Effector memory CD4-positive, alpha-beta T cell (primary cell): ENCODE measurements at regions not wholly inside any gene's neighbourhood (a gene's known extent, or its start where the extent isn't known, plus 50 kb on each side); places are given as distances from the start of the nearest gene placed in this dataset.
"Not testable (repeated sequence)": the region's sequence is repeated elsewhere in the genome, so short reads cannot be mapped to it uniquely, and the experiment has no call there.

ENCODE experiments used
- DNase-seq, 3 donors: peaks; one replicate each; pipeline ENCODE4 v3.0.0-alpha.2; 2020
- H3K27ac ChIP-seq: 2 replicates; pipeline ENCODE4 v1.7.0; 2013; ENCODE audit warnings: mild to moderate bottlenecking, low read length, moderate library complexity; ENCODE audit not compliant: insufficient read depth, poor library complexity, severe bottlenecking
- H3K27me3 ChIP-seq: replicated peaks from 2 replicates; pipeline ENCODE4 v1.7.0; 2013; ENCODE audit warnings: mild to moderate bottlenecking, low read length; ENCODE audit not compliant: insufficient read depth, control insufficient read depth, poor library complexity, severe bottlenecking
- H3K36me3 ChIP-seq: 2 replicates; pipeline ENCODE4 v1.7.0; 2013; ENCODE audit warnings: mild to moderate bottlenecking, low read length, moderate library complexity; ENCODE audit not compliant: control insufficient read depth, insufficient read depth
- H3K4me1 ChIP-seq: 2 replicates; pipeline ENCODE4 v1.7.0; 2013; ENCODE audit warnings: low read length, mild to moderate bottlenecking; ENCODE audit not compliant: control insufficient read depth, insufficient read depth, poor library complexity, severe bottlenecking
- H3K4me3 ChIP-seq: 2 replicates; pipeline ENCODE4 v1.7.0; 2013; ENCODE audit warnings: low read length, low read depth, mild to moderate bottlenecking; ENCODE audit not compliant: insufficient read depth, poor library complexity, severe bottlenecking
- H3K9me3 ChIP-seq: 2 replicates; pipeline ENCODE4 v1.7.0; 2013; ENCODE audit warnings: mild to moderate bottlenecking, low read length, moderate library complexity; ENCODE audit not compliant: control insufficient read depth

DNA sequence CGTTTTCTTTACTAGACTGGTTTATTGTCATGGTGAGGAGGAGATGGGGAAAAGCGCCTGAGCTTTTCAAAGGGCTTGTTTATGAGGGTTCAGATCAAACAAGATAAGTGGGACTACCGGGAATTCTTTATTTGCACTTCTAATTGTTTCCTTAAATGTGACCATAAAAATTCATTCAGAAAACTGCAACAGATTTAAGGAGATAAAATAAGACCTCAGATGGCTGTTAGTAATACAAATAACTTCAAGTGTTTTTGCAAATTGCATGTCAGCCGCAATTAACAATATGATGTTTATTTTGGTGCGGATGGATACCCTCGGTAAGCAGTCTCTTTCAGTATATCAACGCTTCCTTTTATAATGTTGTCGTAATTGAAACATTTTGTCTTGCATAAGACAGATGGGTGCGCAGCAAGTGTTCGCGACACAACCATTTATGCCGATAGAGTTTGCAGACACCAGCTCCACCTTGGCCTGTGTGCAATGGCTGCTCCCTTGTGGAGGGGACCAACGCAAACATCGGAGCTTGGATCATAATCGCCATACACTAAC lies 151.0 kb downstream of the C4orf33 start:
- Histone ChIP-seq H3K27me3 (no peaks in the 10 kb centered on the region), H3K9me3 (no peaks in the 10 kb centered on the region), H3K4me3 (no peak overlapping the region), H3K27ac (no peak overlapping the region), H3K36me3 (no peaks in the 10 kb centered on the region), H3K4me1 (no peaks in the 10 kb centered on the region)
- no peak for DNase-seq

DNA sequence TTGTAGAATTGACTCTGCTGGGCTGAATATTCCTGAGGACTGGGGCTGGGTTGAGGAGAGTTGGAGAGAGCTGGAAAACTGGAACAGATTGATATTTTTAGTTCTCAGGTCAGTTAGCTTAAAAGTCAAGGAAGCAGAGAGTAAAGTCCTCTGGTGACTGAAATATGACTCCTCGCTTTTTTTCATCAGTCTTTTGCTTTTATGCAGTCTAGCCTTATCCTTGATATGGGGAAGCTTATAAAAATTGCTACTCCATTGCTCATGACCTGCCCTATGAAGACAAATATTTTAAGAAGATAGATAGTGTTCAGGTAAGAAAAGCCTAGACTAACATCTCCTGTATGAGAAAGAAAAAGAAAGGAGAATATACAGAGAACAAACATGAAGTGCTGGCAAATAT lies 152.7 kb downstream of the C4orf33 start:
- no peak overlapping the region for H3K27ac ChIP-seq
- no peaks in the 10 kb centered on the region for H3K27me3 ChIP-seq
- no peaks in the 10 kb centered on the region for H3K36me3 ChIP-seq
- no peak overlapping the region for H3K4me3 ChIP-seq
- H3K9me3 ChIP-seq, result no peaks in the 10 kb centered on the region
- no peaks in the 10 kb centered on the region for H3K4me1 ChIP-seq
- DNase-seq, result no peak

DNA sequence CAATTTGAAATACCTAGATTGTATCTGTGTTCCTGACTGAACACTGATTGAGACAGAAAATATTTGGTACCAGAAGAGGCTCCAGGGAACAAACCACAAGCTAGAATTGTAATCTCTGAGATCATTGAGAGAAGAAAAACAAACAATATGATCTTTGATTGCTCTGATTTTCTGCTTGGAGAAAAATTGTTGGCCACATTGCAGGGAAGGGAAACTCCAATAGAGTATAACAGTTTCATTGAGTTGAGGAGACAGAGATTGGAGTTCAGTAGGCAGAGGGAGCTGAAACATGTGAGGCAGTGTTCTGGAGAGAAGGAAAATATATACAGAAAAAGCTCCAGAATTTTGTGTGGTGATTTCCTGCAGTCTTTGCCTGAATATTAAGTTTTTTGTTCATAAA lies 158.2 kb downstream of the C4orf33 start:
- no peaks in the 10 kb centered on the region for H3K27me3 ChIP-seq
- H3K36me3 ChIP-seq, result no peaks in the 10 kb centered on the region
- no peak for DNase-seq
- H3K27ac ChIP-seq, result no peak overlapping the region
- no peaks in the 10 kb centered on the region for H3K4me1 ChIP-seq
- no peaks in the 10 kb centered on the region for H3K9me3 ChIP-seq
- no peak overlapping the region for H3K4me3 ChIP-seq

DNA sequence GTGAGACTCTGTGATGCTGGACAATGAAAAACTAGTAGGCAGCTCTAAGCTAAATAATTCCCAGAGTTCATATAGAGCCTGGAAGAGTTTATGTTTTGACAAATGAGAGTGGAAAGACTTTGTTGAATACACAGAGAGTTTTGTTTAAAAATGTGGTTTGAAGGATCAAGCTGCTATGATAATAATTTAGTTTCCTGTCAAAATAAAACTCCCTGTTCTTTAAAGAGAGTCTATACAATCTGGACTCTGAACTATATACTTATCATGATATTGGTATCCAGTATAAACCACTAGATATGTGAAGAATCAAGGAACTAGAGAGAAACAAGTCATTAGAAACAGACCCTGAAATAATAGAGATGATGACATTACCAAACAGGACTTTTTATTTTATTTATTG lies 158.6 kb downstream of the C4orf33 start:
- DNase-seq, result no peak
- no peak overlapping the region for H3K4me3 ChIP-seq
- H3K36me3 ChIP-seq, result no peaks in the 10 kb centered on the region
- no peak overlapping the region for H3K27ac ChIP-seq
- H3K9me3 ChIP-seq, result no peaks in the 10 kb centered on the region
- no peaks in the 10 kb centered on the region for H3K27me3 ChIP-seq
- no peaks in the 10 kb centered on the region for H3K4me1 ChIP-seq

DNA sequence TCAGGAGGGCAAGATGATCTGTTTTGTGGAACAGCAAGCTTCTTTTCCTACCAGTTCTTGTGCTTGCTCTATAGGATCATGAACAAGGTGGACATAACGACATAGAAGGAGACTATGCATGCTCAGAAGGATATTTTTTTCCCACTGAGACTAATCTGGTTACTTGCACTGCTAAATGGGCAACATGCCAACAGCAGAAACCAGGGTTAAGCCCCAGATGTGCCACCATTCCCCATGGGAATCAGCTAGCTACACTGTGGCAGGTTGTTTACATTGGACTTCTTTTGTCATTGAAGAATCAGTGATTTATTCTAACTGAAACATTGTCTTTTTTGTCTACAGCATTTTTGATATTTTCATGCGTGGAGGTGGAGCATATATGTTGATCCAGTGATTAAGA lies 165.6 kb downstream of the C4orf33 start:
- Histone ChIP-seq H3K36me3 (no peaks in the 10 kb centered on the region), H3K27me3 (no peaks in the 10 kb centered on the region), H3K4me1 (no peaks in the 10 kb centered on the region), H3K9me3 (no peaks in the 10 kb centered on the region), H3K4me3 (no peak overlapping the region), H3K27ac (no peak overlapping the region)
- no peak for DNase-seq

DNA sequence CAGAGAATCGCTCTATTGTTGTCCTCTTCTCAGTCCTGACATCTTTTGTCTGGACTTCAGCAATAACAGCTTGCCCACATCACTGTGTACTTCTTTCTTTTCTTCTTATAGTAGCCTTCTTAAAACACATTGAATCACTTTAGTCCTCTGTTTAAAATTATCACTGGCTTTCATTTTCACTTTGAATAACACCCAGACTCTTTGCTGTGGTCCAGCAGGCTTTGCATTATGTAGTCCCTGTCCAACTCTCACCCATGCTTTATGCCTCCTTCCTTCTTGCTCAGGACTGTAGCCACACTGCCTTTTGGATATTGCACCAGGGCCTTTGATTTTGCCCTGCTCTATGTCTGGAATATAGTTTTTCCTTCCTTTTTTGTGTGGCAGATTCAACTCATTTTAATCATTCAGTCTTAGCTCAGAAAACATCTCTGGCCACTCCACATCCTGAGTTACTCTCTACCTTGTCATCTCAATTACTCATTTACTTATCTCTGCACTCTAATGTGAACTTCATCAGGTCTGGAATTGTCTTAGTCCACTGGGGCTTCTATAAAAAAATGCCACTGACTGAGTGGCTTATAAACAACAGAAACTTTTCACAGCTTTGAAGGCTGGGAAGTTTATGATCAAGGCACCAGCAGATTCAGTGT lies 168.2 kb downstream of the C4orf33 start:
- H3K4me3 ChIP-seq, result no peak overlapping the region

DNA sequence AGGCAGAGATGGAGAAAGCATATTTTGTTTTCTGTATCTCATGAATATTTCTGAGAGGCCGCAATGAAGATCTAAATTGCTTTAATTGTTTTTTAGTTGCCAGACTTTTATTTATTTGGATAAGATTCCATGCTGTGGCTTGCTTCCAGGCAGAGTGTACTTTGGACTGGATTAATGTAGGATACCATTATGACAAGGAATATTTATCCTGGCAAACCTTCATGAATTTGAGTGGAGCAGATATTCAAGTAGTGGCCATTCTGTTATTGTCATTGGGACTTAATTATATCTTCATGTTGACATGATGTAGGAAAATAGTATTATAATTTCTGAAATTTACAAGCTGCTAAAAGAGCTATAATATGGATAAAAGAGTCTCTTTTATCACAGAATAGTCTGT lies 182.9 kb downstream of the C4orf33 start:
- DNase-seq, result no peak
- Histone ChIP-seq H3K36me3 (no peaks in the 10 kb centered on the region), H3K9me3 (no peaks in the 10 kb centered on the region), H3K4me1 (no peaks in the 10 kb centered on the region), H3K27me3 (no peaks in the 10 kb centered on the region), H3K27ac (no peak overlapping the region), H3K4me3 (no peak overlapping the region)

More for the DNA sequence above, 168.2 kb downstream of the C4orf33 start:
- Histone ChIP-seq H3K27me3 (no peaks in the 10 kb centered on the region), H3K4me1 (no peaks in the 10 kb centered on the region), H3K9me3 (no peaks in the 10 kb centered on the region), H3K27ac (no peak overlapping the region), H3K36me3 (no peaks in the 10 kb centered on the region)
- no peak for DNase-seq

DNA sequence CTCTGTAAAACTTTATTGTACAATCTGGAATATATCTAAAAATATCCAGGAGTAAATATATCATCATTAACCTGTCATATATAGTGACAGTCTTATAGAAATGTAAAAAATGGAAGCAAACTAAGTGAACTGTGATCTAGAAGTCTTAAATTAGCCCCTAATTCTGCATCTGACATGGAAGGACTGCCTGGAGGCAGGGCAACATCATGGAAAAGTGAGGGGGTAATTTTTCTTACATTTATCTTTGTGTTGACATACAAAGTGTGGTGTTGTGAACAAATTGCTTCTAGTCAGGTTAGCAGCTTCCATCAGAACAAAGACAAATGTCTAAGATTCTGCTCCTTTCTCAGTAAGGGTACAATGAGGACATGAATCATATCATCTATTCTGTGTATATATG lies 186.3 kb downstream of the C4orf33 start:
- Histone ChIP-seq H3K27ac (no peak overlapping the region), H3K36me3 (no peaks in the 10 kb centered on the region), H3K9me3 (no peaks in the 10 kb centered on the region), H3K4me1 (no peaks in the 10 kb centered on the region), H3K4me3 (no peak overlapping the region), H3K27me3 (no peaks in the 10 kb centered on the region)
- DNase-seq, result no peak

DNA sequence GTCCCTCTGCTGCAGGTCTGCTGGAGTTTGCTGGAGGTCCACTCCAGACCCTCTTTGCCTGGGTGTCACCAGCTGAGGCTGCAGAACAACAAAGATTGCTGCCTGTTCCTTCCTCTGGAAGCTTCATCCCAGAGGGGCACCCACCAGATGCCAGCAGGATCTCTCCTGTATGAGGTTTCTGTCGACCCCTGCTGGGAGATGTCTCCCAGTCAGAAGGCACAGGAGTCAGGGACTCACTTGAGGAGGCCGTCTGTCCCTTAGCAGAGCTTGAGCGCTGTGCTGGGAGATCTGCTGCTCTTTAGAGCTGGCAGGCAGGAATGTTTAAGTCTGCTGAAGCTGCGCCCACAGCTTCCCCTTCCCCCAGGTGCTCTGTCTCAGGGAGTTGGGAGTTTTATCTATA lies 196.2 kb downstream of the C4orf33 start:
- not testable (repeated sequence) for H3K9me3 ChIP-seq, H3K27ac ChIP-seq, H3K27me3 ChIP-seq, DNase-seq, H3K4me3 ChIP-seq, H3K36me3 ChIP-seq, H3K4me1 ChIP-seq

DNA sequence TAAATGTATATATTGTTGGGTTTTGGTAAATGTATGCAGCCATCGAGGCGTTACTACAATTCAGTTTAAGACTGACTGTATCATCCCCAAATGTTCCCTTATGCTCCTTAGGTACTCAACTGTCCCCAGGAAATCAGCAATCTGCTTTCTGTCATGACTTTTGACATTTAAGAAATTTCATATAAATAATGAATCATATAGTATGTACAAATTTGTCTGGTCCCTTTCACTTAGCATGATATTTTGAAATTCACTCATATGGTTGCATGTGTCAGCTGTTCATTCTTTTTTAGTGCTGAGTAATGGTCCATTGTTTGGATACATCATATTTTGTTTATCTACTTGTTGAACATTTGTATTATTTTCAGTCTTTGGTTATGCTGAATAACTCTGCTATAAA lies 218.8 kb downstream of the C4orf33 start:
- Histone ChIP-seq H3K9me3 (no peaks in the 10 kb centered on the region), H3K27ac (no peak overlapping the region), H3K36me3 (no peaks in the 10 kb centered on the region), H3K27me3 (no peaks in the 10 kb centered on the region), H3K4me1 (no peaks in the 10 kb centered on the region), H3K4me3 (no peak overlapping the region)
- no peak for DNase-seq
